ENCODE measurements at regions not wholly inside any gene's neighbourhood (a gene's known extent, or its start where the extent isn't known, plus 50 kb on each side); places are given as distances from the start of the nearest gene placed in this dataset.

GRCh38 chr12:60399064-60399463 lies 803.2 kb downstream of the SLC16A7 start:
- H4K20me1 ChIP-seq (ENCODE audit: insufficient read depth, low read length) = no peaks in the 10 kb centered on the region
- H3K4me1 ChIP-seq (ENCODE audit: control insufficient read depth in 1 of 2, insufficient read depth in 2 of 2, low read length in 2 of 2) = no peaks in the 10 kb centered on the region
- Mint-ChIP-seq H3K4me1 (no peaks in the 10 kb centered on the region), H3K36me3 (no peaks in the 10 kb centered on the region), H3K27me3 (ENCODE audit: low read depth in 3 of 3) (no peaks in the 10 kb centered on the region), H3K4me3 (no peak overlapping the region), H3K9me3 (peaks cover 0 to 8% (median 2%) of the 10 kb centered on the region in 7 donors), H3K27ac (no peak overlapping the region)
- no CpG with 5 or more reads among the region's 5 CpGs for WGBS (ENCODE audit: insufficient coverage)
- H3K9ac ChIP-seq (ENCODE audit: insufficient read depth, low read length, poor library complexity, severe bottlenecking) = no peak overlapping the region
- no peak overlapping the region for H3K27ac ChIP-seq (ENCODE audit: low read depth in 1 of 2, low read length in 2 of 2)
- H3K4me3 ChIP-seq (replicated peaks in 1 of 3; ENCODE audit: low read depth in 2 of 3, low read length in 3 of 3) = no peak overlapping the region
- intact Hi-C loops (cut with micrococcal nuclease) = no loop called here
- no peak for DNase-seq
- H3K9me3 ChIP-seq (replicated peaks in 1 of 2; ENCODE audit: control insufficient read depth in 1 of 2, insufficient read depth in 1 of 2, low read length in 2 of 2) = peaks cover 0 to 3% of the 10 kb centered on the region in 2 donors
- H3K27me3 ChIP-seq (ENCODE audit: control insufficient read depth in 2 of 2, insufficient read depth in 2 of 2, low read length in 2 of 2) = no peaks in the 10 kb centered on the region
- no peak overlapping the region for H3K4me2 ChIP-seq (replicated peaks; ENCODE audit: extremely low read depth, low read length, poor library complexity, severe bottlenecking)
- H3K79me2 ChIP-seq (ENCODE audit: insufficient read depth, low read length) = no peaks in the 10 kb centered on the region
- H2AFZ ChIP-seq (ENCODE audit: insufficient read depth, low read depth, low read length, poor library complexity, severe bottlenecking) = no peak overlapping the region
- no peak for TF ChIP-seq CTCF (IDR thresholded peaks at IDR 0.05)
- no peaks in the 10 kb centered on the region for H3K36me3 ChIP-seq (replicated peaks in 1 of 2; ENCODE audit: control insufficient read depth in 1 of 2, insufficient read depth in 2 of 2, low read length in 2 of 2)

- Mint-ChIP-seq H3K27me3 (ENCODE audit: low read depth in 3 of 3) (no peaks in the 10 kb centered on the region), H3K4me1 (no peaks in the 10 kb centered on the region), H3K4me3 (no peak overlapping the region), H3K9me3 (peaks cover 0 to 8% (median 2%) of the 10 kb centered on the region in 7 donors), H3K36me3 (no peaks in the 10 kb centered on the region), H3K27ac (no peak overlapping the region)
- intact Hi-C loops (cut with micrococcal nuclease) = no loop called here
- H3K27me3 ChIP-seq (ENCODE audit: control insufficient read depth in 2 of 2, insufficient read depth in 2 of 2, low read length in 2 of 2) = no peaks in the 10 kb centered on the region
- H2AFZ ChIP-seq (ENCODE audit: insufficient read depth, low read depth, low read length, poor library complexity, severe bottlenecking) = no peak overlapping the region
- no peak overlapping the region for H3K27ac ChIP-seq (ENCODE audit: low read depth in 1 of 2, low read length in 2 of 2)
- H3K36me3 ChIP-seq (replicated peaks in 1 of 2; ENCODE audit: control insufficient read depth in 1 of 2, insufficient read depth in 2 of 2, low read length in 2 of 2) = no peaks in the 10 kb centered on the region
- no peak overlapping the region for H3K9ac ChIP-seq (ENCODE audit: insufficient read depth, low read length, poor library complexity, severe bottlenecking)
- H3K4me3 ChIP-seq (replicated peaks in 1 of 3; ENCODE audit: low read depth in 2 of 3, low read length in 3 of 3) = no peak overlapping the region
- DNase-seq = no peak
- no peaks in the 10 kb centered on the region for H3K79me2 ChIP-seq (ENCODE audit: insufficient read depth, low read length)
- H4K20me1 ChIP-seq (ENCODE audit: insufficient read depth, low read length) = no peaks in the 10 kb centered on the region
- WGBS (ENCODE audit: insufficient coverage) = 82% methylated on average over 2 of the region's 3 CpGs
- H3K4me1 ChIP-seq (ENCODE audit: control insufficient read depth in 1 of 2, insufficient read depth in 2 of 2, low read length in 2 of 2) = no peaks in the 10 kb centered on the region
- peaks cover 0 to 3% of the 10 kb centered on the region in 2 donors for H3K9me3 ChIP-seq (replicated peaks in 1 of 2; ENCODE audit: control insufficient read depth in 1 of 2, insufficient read depth in 1 of 2, low read length in 2 of 2)
- TF ChIP-seq CTCF (IDR thresholded peaks at IDR 0.05) = no peak
- no peak overlapping the region for H3K4me2 ChIP-seq (replicated peaks; ENCODE audit: extremely low read depth, low read length, poor library complexity, severe bottlenecking)
Measured at GRCh38 chr12:60402996-60403395, 807.2 kb downstream of the SLC16A7 start.

Data from CD14-positive monocyte (primary cell).